Activated naive CD4-positive, alpha-beta T cell treated with Interleukin-2 at 50 U/mL for 16 hours (primary cell): ENCODE measurements at regions not wholly inside any gene's neighbourhood (a gene's known extent, or its start where the extent isn't known, plus 50 kb on each side); places are given as distances from the start of the nearest gene placed in this dataset.
"Not testable (repeated sequence)": the region's sequence is repeated elsewhere in the genome, so short reads cannot be mapped to it uniquely, and the experiment has no call there.

Experiments used
- DNase-seq: peaks from one replicate; pipeline ENCODE4 v3.0.0-alpha.2; 2020

GRCh38 chr4:152189451-152190179, 346.3 kb downstream of the FBXW7 start:
- no peak for DNase-seq

GRCh38 chr4:152188801-152189200, 347.1 kb downstream of the FBXW7 start:
- DNase-seq: no peak

GRCh38 chr4:152187693-152188092, 348.2 kb downstream of the FBXW7 start:
- DNase-seq: no peak

DNA sequence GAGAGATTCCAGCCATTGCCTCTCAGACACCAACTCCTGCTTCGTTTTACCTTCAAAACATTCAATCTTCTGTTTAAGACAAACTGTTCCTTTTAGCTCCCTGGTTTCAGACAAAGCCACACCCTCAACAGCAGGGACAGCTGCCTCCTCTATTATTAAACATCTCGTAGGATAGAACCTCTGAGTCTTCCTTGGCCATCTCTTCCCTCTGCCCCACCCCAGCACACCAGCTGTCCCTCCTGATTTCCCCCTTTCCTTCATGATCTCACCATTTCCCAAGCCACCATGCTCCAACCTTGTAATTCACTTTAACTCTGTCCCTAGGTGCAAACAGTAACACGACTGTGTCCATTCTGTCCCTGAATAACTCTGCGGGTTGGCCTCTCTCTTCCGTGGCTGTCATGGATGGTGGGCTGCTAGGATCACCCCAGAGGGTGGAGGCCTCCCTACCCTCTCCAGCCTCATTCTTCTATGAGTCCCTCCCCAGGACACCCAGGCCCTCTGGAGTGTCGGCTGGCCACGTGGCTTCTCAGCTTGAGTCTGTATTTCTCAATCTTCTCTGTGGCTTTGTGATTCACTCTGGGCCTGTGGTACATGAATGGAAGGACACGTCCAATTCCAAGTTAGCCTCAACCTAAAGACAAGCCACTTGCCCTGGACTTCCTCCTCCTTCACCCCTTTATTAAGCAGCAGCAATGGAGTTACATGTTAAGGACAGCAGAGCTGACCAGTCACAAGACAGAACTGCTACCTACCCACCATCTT, 349.9 kb downstream of the FBXW7 start:
- no peak for DNase-seq

DNA sequence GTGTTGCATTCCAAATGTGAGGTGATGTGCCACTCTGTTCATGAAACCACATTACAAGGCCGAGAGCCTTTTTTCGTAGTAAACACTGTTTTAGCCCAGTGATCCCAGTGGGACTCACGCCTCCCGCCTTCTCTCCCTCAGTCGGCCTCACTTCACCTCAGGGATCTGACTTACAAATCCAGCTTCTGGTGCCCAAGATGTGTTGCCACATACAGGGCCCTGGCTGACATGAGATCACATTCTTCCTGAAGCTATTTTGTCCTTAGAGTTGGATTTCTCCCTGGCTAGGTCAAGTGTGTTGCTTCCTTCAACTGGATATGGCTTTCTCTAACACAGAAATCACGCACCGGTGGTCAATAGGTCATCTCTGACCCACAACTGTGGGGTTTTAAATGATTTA, 354.7 kb downstream of the FBXW7 start:
- DNase-seq: no peak

DNA sequence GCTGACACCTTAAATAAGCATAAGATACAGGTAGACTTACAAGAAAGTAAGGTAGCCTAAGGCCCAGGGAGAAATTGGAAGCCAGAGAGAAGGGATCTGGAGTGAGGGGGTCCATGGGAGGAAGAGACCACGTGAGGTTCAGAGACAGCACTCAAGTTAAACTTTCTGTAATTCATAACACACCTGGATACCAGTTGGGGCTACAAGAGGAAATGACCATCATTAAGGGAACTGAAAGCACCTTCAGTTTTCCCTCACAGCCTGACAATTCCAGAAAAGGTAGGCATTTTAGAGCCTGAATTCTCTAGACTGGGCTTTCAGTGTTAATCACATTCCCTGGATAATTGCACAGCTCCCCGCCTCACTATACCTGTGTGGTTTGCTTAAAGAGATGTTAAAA, 355.5 kb downstream of the FBXW7 start:
- DNase-seq: no peak

DNA sequence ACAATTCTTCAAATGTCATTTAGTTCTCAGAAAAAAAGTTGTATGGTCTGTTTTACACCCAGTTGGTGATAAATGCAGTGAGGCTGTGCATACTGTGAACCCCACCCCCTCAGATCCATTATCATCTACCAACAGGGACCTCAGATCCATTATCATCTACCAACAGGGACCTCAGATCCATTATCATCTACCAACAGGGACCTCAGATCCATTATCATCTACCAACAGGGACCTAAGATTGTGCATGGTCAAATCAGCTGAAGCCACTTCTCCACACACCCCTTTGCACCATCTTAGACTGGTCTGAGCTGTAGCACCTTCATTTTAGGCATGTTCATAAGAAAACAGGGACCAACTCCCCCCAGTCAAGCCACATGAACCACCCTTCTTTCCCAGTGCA, 358.4 kb downstream of the FBXW7 start:
- DNase-seq: not testable (repeated sequence)

DNA sequence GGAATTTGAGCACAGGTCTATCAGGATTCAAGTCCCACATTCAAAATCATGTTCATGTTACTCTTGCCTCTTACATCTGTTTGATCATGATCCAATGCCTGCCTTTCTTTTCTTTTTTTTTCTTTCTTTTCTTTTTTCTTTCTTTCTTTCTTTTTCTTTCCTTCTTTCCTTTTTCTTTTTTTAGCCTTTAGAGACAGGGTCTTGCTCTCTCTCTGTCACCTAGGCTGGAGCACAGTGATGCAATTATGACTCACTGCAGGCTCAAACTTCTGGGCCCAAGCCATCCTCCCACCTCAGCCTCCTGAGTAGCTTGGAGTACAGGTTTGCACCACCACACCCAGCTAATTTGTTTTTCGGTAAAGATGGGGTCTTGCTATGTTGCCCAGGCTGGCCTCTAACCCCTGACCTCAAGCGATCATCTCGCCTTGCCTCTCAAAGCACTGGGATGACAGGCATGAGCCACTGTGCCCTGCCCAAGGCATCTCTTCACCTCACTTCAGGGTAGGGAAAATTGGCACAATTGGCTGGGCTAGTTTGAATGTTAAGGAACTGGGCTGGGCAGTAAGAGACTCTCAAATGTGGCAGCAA, 359.2 kb downstream of the FBXW7 start:
- DNase-seq: no peak

- no peak for DNase-seq
Observed at GRCh38 chr4:152175586-152175985, 360.3 kb downstream of the FBXW7 start.

DNA sequence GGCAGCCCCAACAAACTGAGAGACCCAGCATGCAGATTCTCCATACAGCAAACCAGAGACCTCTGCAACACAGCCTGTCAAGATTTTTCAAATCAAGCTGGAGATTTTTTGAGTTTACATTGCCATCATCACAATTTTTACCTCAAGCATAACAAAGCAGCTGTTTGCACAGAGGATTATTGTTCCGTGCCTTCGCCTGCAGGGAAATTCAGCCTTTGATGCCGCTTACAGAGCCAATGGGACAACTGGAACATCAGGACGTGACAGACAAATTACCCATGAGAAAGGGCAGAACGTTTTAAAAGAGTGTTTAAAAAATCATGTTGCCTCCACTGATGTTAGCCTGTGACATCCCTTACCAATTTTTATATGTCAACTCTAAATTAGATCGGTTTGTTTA, 363.7 kb downstream of the FBXW7 start:
- no peak for DNase-seq

DNA sequence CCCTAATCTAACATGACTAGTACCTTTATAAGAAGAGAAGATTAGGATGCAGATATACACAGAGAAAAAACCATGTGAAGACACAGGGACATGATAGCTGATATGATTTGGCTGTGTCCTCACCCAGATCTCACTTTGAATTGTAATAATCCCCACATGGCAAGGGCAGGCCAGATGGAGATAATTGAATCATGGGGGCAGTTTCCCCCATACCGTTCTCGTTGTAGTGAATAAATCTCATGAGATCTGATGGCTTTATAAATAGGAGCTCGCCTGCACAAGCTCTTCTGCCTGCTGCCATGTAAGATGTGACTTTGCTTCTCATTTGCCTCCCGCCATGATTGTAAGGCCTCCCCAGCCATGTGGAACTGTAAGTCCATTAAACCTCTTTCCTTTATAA, 364.3 kb downstream of the FBXW7 start:
- no peak for DNase-seq

- DNase-seq: no peak
Observed at GRCh38 chr4:152169683-152170082, 366.2 kb downstream of the FBXW7 start.

DNA sequence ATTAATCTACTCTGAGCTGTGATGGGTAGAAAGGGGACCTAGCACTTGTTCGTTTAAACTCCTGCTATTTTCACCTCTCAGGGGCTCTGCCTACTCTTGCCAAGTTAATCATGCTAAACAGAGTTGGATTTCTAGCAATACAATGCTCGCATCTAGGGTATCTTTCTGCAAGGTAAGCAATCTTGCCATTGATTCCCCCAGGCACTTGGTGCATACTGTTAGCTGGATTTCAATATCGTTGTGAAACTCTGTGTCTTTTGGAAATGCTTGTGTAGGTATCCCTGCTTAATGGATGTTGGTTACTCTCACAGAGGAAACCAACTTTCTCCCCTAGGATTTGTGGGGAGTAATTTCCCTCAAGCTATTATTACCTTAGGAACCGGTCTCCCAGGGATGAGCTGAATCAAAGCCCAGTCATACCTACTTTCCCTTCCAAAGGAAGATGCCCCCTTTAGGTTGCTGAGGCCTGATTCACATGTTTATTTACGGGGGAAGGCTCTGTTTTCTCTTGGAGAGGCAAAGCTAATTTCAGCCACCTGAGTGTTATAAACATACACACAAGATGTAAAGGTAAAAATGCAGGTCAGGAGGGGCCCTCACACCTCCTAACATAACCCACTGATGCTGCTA, 366.8 kb downstream of the FBXW7 start:
- DNase-seq: no peak

- no peak for DNase-seq
Observed at GRCh38 chr4:152166567-152166966, 369.3 kb downstream of the FBXW7 start.

- no peak for DNase-seq
Observed at GRCh38 chr4:152165846-152166245, 370.0 kb downstream of the FBXW7 start.

GRCh38 chr4:152165146-152165545, 370.7 kb downstream of the FBXW7 start:
- DNase-seq: no peak

GRCh38 chr4:152164561-152164960, 371.3 kb downstream of the FBXW7 start:
- no peak for DNase-seq

- DNase-seq: no peak
Observed at GRCh38 chr4:152162331-152162697, 373.6 kb downstream of the FBXW7 start.

- DNase-seq: no peak
Observed at GRCh38 chr4:152161676-152162330, 374.1 kb downstream of the FBXW7 start.

- DNase-seq: no peak
Observed at GRCh38 chr4:152160225-152160800, 375.6 kb downstream of the FBXW7 start.

- no peak for DNase-seq
Observed at GRCh38 chr4:152159773-152160172, 376.1 kb downstream of the FBXW7 start.

- DNase-seq: no peak
Observed at GRCh38 chr4:152158225-152158624, 377.7 kb downstream of the FBXW7 start.

DNA sequence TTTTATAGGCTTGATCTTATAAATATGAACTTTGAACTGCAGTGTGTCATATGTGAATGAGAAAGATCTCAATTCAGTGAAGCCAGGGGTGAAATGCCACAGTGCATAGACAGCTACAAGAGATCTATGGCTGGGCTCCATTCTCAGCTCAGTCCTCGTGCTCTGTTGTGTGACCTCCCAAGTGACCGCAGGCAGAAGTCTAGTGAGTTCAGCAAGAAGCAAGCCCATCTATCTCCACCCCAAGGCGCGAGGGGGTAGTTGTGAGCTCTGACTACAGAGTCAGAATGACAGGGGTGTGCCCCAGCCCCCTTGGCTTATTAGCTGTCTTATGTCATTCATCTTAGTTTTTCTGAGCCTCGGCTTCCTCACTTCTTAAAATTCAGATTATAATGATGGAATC, 378.3 kb downstream of the FBXW7 start:
- no peak for DNase-seq
